SH-SY5Y (cell line): ENCODE measurements at regions not wholly inside any gene's neighbourhood (a gene's known extent, or its start where the extent isn't known, plus 50 kb on each side); places are given as distances from the start of the nearest gene placed in this dataset.

ENCODE experiments used
- GATA2 ChIP-seq: IDR thresholded peaks from 2 replicates; pipeline ENCODE4 v1.6.1; 2011; ENCODE audit warnings: mild to moderate bottlenecking, low read depth, low read length
- GATA3 ChIP-seq: IDR thresholded peaks from 2 replicates; pipeline ENCODE4 v1.6.1; 2011; ENCODE audit warnings: low read depth, mild to moderate bottlenecking, low read length, moderate library complexity

- TF ChIP-seq GATA3 (no peak), GATA2 (no peak)
Observed at GRCh38 chr2:143930891-143931290, 589.0 kb downstream of the ZEB2 start.
